ENCODE measurements at regions not wholly inside any gene's neighbourhood (a gene's known extent, or its start where the extent isn't known, plus 50 kb on each side); places are given as distances from the start of the nearest gene placed in this dataset.
"Not testable (repeated sequence)": the region's sequence is repeated elsewhere in the genome, so short reads cannot be mapped to it uniquely, and the experiment has no call there.

DNA sequence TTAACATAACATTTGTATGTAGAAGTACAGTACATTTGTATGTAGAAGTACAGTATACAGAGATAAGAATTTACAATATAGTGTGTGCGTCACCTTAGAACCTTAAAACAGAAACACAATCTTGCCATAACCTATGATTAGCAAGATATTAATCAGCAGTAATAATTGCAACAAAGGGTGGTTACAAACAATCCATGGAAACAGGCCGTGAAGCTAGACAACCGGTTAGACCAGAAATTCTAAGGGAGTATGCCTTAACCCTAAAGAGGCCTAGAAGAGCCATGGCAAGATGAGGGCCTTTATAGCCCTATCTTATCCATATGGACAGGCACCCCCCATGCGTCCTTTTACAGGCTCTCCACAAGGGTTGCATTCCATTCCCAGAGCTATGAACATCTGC is 605.9 kb downstream of the KCNT2 start:
- not testable (repeated sequence) for TF ChIP-seq SUZ12 (IDR thresholded peaks at IDR 0.05; ENCODE audit: unreplicated experiment); ASH2L (IDR thresholded peaks at IDR 0.05; ENCODE audit: borderline replicate concordance, low read depth); FOXM1 (IDR thresholded peaks at IDR 0.05; ENCODE audit: low read depth, low read length); REST (IDR thresholded peaks at IDR 0.05; ENCODE audit: low read depth, low read length); POLR2AphosphoS5 (IDR thresholded peaks at IDR 0.05; ENCODE audit: low read length); NRF1 (conservative IDR thresholded peaks at IDR 0.05; ENCODE audit: low read depth, low read length); KDM1A (IDR thresholded peaks at IDR 0.05; ENCODE audit: borderline replicate concordance); CBX5 (IDR thresholded peaks at IDR 0.05; ENCODE audit: low read depth); USF1 (IDR thresholded peaks at IDR 0.05; ENCODE audit: borderline replicate concordance, extremely low read length, insufficient read depth, low read depth, low read length)
- TF ChIP-seq, protein P1, sequence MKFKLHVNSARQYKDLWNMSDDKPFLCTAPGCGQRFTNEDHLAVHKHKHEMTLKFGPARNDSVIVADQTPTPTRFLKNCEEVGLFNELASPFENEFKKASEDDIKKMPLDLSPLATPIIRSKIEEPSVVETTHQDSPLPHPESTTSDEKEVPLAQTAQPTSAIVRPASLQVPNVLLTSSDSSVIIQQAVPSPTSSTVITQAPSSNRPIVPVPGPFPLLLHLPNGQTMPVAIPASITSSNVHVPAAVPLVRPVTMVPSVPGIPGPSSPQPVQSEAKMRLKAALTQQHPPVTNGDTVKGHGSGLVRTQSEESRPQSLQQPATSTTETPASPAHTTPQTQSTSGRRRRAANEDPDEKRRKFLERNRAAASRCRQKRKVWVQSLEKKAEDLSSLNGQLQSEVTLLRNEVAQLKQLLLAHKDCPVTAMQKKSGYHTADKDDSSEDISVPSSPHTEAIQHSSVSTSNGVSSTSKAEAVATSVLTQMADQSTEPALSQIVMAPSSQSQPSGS (IDR thresholded peaks at IDR 0.05; ENCODE audit: low read length) = not testable (repeated sequence)
